IMR-90 (cell line): ENCODE measurements at regions not wholly inside any gene's neighbourhood (a gene's known extent, or its start where the extent isn't known, plus 50 kb on each side); places are given as distances from the start of the nearest gene placed in this dataset.

Source experiments
- ATAC-seq: fragments of 200-7000 bp; cut with Tn5 transposase; 2 replicates; pipeline ENCODE4 v1.9.1; 2020; ENCODE audit warnings: low read depth, mild to moderate bottlenecking, moderate library complexity
- BruUV-seq: library from RNA; stranded (reverse); fragments of 400-500 nt; replicated peaks from 2 replicates; lab custom pipeline; 2021; lab: Mats Ljungman, UMichigan
- CTCF ChIA-PET: fragments of 300-600 bp; formaldehyde crosslinking; extraction: SDS; loops from one replicate; lab custom pipeline; 2021; ENCODE audit warnings: antibody characterized with exemption; lab: Yijun Ruan, JAX
- POLR2A ChIA-PET: fragments of 300-600 bp; sonication (Branson Sonifier 250); formaldehyde crosslinking; loops from one replicate; lab custom pipeline; 2022; ENCODE audit warnings: antibody characterized with exemption; ENCODE audit not compliant: unreplicated experiment; lab: Charles Lee
- DNase-seq: peaks from one replicate; pipeline ENCODE4 v3.0.0; 2013
- H2AFZ ChIP-seq: replicated peaks from 2 replicates; pipeline ENCODE3; 2013; ENCODE audit warnings: low read length, mild to moderate bottlenecking; ENCODE audit not compliant: poor library complexity
- H2AK5ac ChIP-seq: 2 replicates; pipeline ENCODE4 v1.6.1; 2013; ENCODE audit warnings: low read depth, low read length, inconsistent platforms
- H2AK9ac ChIP-seq: replicated peaks from 2 replicates; pipeline ENCODE3; 2013; ENCODE audit warnings: mild to moderate bottlenecking, low read depth, low read length, moderate library complexity; ENCODE audit not compliant: poor library complexity
- H2BK120ac ChIP-seq: 2 replicates; pipeline ENCODE4 v1.6.1; 2013; ENCODE audit warnings: low read depth, low read length, inconsistent platforms
- H2BK15ac ChIP-seq: 3 replicates; pipeline ENCODE4 v1.6.1; 2013; ENCODE audit warnings: low read depth, low read length, inconsistent platforms
- H2BK20ac ChIP-seq: 2 replicates; pipeline ENCODE4 v1.6.1; 2013; ENCODE audit warnings: low read depth, mild to moderate bottlenecking, inconsistent platforms, low read length, moderate library complexity
- H2BK5ac ChIP-seq: 2 replicates; pipeline ENCODE4 v1.6.1; 2013; ENCODE audit warnings: mild to moderate bottlenecking, low read depth, low read length, inconsistent platforms; ENCODE audit not compliant: poor library complexity, severe bottlenecking
- H3K14ac ChIP-seq: replicated peaks from 2 replicates; pipeline ENCODE4 v1.6.1; 2013; ENCODE audit warnings: low read depth, low read length, inconsistent platforms
- H3K18ac ChIP-seq: 2 replicates; pipeline ENCODE4 v1.6.1; 2013; ENCODE audit warnings: low read depth, low read length, control low read depth
- H3K23ac ChIP-seq: 2 replicates; pipeline ENCODE4 v1.6.1; 2013; ENCODE audit warnings: low read depth, low read length, inconsistent platforms
- H3K27ac ChIP-seq: 2 replicates; pipeline ENCODE4 v1.5.1; 2013; ENCODE audit warnings: mild to moderate bottlenecking, control low read depth, low read length; ENCODE audit not compliant: insufficient read depth
- H3K27me3 ChIP-seq: 2 replicates; pipeline ENCODE4 v1.6.1; 2013; ENCODE audit warnings: low read length; ENCODE audit not compliant: control insufficient read depth, insufficient read depth
- H3K36me3 ChIP-seq: 2 replicates; pipeline ENCODE4 v1.6.1; 2013; ENCODE audit warnings: low read length, mixed read lengths; ENCODE audit not compliant: control insufficient read depth, insufficient read depth
- H3K4ac ChIP-seq: 2 replicates; pipeline ENCODE4 v1.6.1; 2013; ENCODE audit warnings: low read depth, low read length, inconsistent platforms
- H3K4me1 ChIP-seq: 2 replicates; pipeline ENCODE4 v1.6.1; 2013; ENCODE audit warnings: low read length, mixed read lengths; ENCODE audit not compliant: control insufficient read depth, insufficient read depth
- H3K4me2 ChIP-seq: 2 replicates; pipeline ENCODE4 v1.6.1; 2013; ENCODE audit warnings: low read depth, mild to moderate bottlenecking, control low read depth, low read length, moderate library complexity
- H3K4me3 ChIP-seq: 2 replicates; pipeline ENCODE4 v1.5.1; 2013; ENCODE audit warnings: low read depth, mild to moderate bottlenecking, control low read depth, low read length, moderate library complexity; ENCODE audit not compliant: insufficient read depth
- H3K56ac ChIP-seq: 2 replicates; pipeline ENCODE4 v1.6.1; 2013; ENCODE audit warnings: low read length, inconsistent platforms; ENCODE audit not compliant: insufficient read depth; ENCODE audit errors: extremely low read depth
- H3K79me1 ChIP-seq, 2 experiments: 2 replicates each; pipeline ENCODE4 v1.6.1; 2013; ENCODE audit warnings: low read length in 2 of 2, inconsistent platforms in 1 of 2, low read depth in 1 of 2
- H3K9ac ChIP-seq: 2 replicates; pipeline ENCODE4 v1.6.1; 2013; ENCODE audit warnings: low read depth, low read length, control low read depth
- H3K9me1 ChIP-seq: 2 replicates; pipeline ENCODE4 v1.6.1; 2013; ENCODE audit warnings: low read length, inconsistent platforms; ENCODE audit not compliant: insufficient read depth
- H3K9me3 ChIP-seq: 2 replicates; pipeline ENCODE4 v1.6.1; 2013; ENCODE audit warnings: low read length; ENCODE audit not compliant: control insufficient read depth, insufficient read depth
- H4K20me1 ChIP-seq: 2 replicates; pipeline ENCODE4 v1.6.1; 2013; ENCODE audit warnings: low read length, inconsistent platforms; ENCODE audit not compliant: insufficient read depth
- H4K5ac ChIP-seq: 2 replicates; pipeline ENCODE4 v1.6.1; 2013; ENCODE audit warnings: mild to moderate bottlenecking, low read depth, low read length, control low read depth
- H4K8ac ChIP-seq, 2 experiments: 2 replicates each; pipeline ENCODE4 v1.6.1; 2013; ENCODE audit warnings: low read depth in 2 of 2, low read length in 2 of 2, control low read depth in 1 of 2, inconsistent platforms in 1 of 2
- H4K91ac ChIP-seq: 2 replicates; pipeline ENCODE4 v1.6.1; 2013; ENCODE audit warnings: low read depth, low read length, inconsistent platforms; ENCODE audit not compliant: insufficient read depth
- BHLHE40 ChIP-seq: fragments of 150-350 bp; IDR thresholded peaks from 2 replicates; pipeline ENCODE4 v1.6.1; 2016; ENCODE audit warnings: mild to moderate bottlenecking, low read depth, low read length
- CEBPB ChIP-seq: IDR thresholded peaks from 2 replicates; pipeline ENCODE4 v1.6.1; 2012; ENCODE audit warnings: low read depth, low read length, improper control_type of control experiment
- CHD1 ChIP-seq: IDR thresholded peaks from 2 replicates; pipeline ENCODE4 v1.6.1; 2012; ENCODE audit warnings: low read depth, low read length, improper control_type of control experiment
- FOS ChIP-seq: fragments of 150-350 bp; IDR thresholded peaks from 2 replicates; pipeline ENCODE4 v1.6.1; 2016; ENCODE audit warnings: low read depth, low read length
- MAFK ChIP-seq: IDR thresholded peaks from 2 replicates; pipeline ENCODE4 v1.6.1; 2012; ENCODE audit warnings: low read depth, low read length, improper control_type of control experiment
- MAZ ChIP-seq: IDR thresholded peaks from 2 replicates; pipeline ENCODE4 v1.6.1; 2012; ENCODE audit warnings: low read depth, mild to moderate bottlenecking, low read length, improper control_type of control experiment, moderate library complexity, borderline replicate concordance
- MXI1 ChIP-seq: IDR thresholded peaks from 2 replicates; pipeline ENCODE4 v1.6.1; 2012; ENCODE audit warnings: low read depth, mild to moderate bottlenecking, low read length, moderate library complexity, borderline replicate concordance
- NFE2L2 ChIP-seq: fragments of 150-350 bp; IDR thresholded peaks from 2 replicates; pipeline ENCODE4 v1.6.1; 2016; ENCODE audit warnings: low read depth, mild to moderate bottlenecking, low read length
- POLR2A ChIP-seq: IDR thresholded peaks from 2 replicates; pipeline ENCODE4 v1.6.1; 2012; ENCODE audit warnings: mild to moderate bottlenecking, low read depth, low read length
- RAD21 ChIP-seq: IDR thresholded peaks from 2 replicates; pipeline ENCODE4 v1.6.1; 2012; ENCODE audit warnings: low read length, improper control_type of control experiment
- RCOR1 ChIP-seq: IDR thresholded peaks from 2 replicates; pipeline ENCODE4 v1.6.1; 2012; ENCODE audit warnings: mild to moderate bottlenecking, low read length, improper control_type of control experiment; ENCODE audit not compliant: insufficient replicate concordance
- SMC3 ChIP-seq: fragments of 150-350 bp; IDR thresholded peaks from 2 replicates; pipeline ENCODE4 v1.6.1; 2016; ENCODE audit warnings: low read depth, mild to moderate bottlenecking, antibody characterized with exemption, low read length, moderate library complexity
- WGBS, 2 experiments: methylation state at CpG; one replicate each; pipeline versions ENCODE4 v1.1.5 to v1.1.7; 2013; ENCODE audit warnings: missing lambda C conversion rate in 2 of 2; ENCODE audit not compliant: insufficient read length in 1 of 2; ENCODE audit errors: extremely low coverage in 2 of 2; 5-methylcytosine and 5-hydroxymethylcytosine counted together
- dilution Hi-C: fragments of 300-500 bp; cut with HindIII; formaldehyde crosslinking; loops from one replicate; pipeline ENCODE4 v1.14.3; 2018; ENCODE audit warnings: low sequenced_read_pairs; ENCODE audit not compliant: unreplicated experiment
- in situ Hi-C: fragments of 300-500 bp; cut with MboI; formaldehyde crosslinking; loops from 3 replicates; pipeline ENCODE4 v1.14.3; 2019; ENCODE audit warnings: low sequenced_read_pairs, inconsistent platforms, mixed read lengths
- intact Hi-C: fragments of 100-400 bp; cut with micrococcal nuclease; formaldehyde crosslinking; loops from 2 replicates; pipeline ENCODE4 v1.10.0; 2022
- TF ChIP-seq, protein P1 (sequence below): fragments of 150-350 bp; IDR thresholded peaks from 2 replicates; pipeline ENCODE4 v1.6.1; 2016; ENCODE audit warnings: low read depth, mild to moderate bottlenecking, low read length, moderate library complexity, borderline replicate concordance
- TF ChIP-seq, protein P2 (sequence below): conservative IDR thresholded peaks from 2 replicates; pipeline ENCODE4 v1.5.1; 2012; ENCODE audit warnings: mild to moderate bottlenecking, low read depth, low read length, improper control_type of control experiment
- TF ChIP-seq, protein P3 (sequence below): fragments of 150-350 bp; IDR thresholded peaks from 2 replicates; pipeline ENCODE4 v1.6.1; 2017; ENCODE audit warnings: mild to moderate bottlenecking, antibody characterized with exemption, low read length, low read depth

DNA sequence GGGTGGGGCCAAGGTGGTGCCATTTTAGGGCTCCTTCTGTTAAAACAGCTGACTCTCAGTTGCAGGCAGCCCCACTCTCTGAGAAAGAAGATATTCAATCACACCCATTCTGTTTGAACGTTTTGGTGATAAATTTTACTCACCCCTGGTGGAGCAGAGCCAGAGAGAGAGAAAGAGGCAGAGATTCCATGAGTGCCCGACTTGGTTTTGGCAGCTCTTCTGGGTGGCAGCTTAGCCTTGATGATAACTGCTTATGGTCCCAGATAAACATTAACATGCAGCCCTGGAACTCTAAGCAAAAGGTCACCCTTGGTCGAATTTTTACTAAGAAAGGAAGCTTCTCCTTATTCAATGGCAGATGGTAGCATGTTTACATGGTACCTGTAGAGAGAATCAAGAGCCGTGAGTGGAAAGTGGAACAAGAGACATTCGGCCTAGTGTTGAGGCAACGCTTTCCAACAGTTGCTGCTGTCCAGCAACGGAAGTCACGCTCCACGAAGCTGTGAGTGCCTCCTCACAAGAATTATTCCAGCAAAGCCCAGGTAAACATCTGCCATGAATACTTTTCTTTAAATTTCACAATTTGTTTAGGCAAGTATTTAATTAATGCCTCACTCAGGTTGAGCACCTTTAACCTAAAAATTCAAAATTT, 530.6 kb upstream of the ROBO2 start:
- WGBS, 2 experiments = 33% methylated on average over 1 of the region's 9 CpGs; no CpG with 5 or more reads in 1 of the 2 experiments
- Histone ChIP-seq H3K23ac (no peak overlapping the region), H3K14ac (no peak overlapping the region), H2BK15ac (no peak overlapping the region), H2BK5ac (no peak overlapping the region), H3K56ac (no peak overlapping the region), H4K91ac (no peak overlapping the region), H3K27ac (no peak overlapping the region), H2AFZ (no peak overlapping the region), H2AK5ac (no peak overlapping the region), H2AK9ac (no peak overlapping the region), H3K9ac (no peak overlapping the region), H3K36me3 (no peaks in the 10 kb centered on the region), H3K9me1 (no peaks in the 10 kb centered on the region), H3K9me3 (no peaks in the 10 kb centered on the region), H3K4me2 (no peak overlapping the region), H3K18ac (no peak overlapping the region), H3K4me1 (no peaks in the 10 kb centered on the region; the same call in 1 of the 2 replicates), H2BK20ac (no peak overlapping the region), H3K4ac (no peak overlapping the region), H2BK120ac (no peak overlapping the region), H3K27me3 (no peaks in the 10 kb centered on the region), H4K5ac (no peak overlapping the region), H3K79me1 (no peaks in the 10 kb centered on the region), H4K20me1 (no peaks in the 10 kb centered on the region), H4K8ac (no peak overlapping the region), H3K4me3 (no peak overlapping the region)
- no peak; the same call in 1 of the 2 replicates for ATAC-seq
- in situ Hi-C loops = no loop called here
- no peak for DNase-seq
- CTCF ChIA-PET = interaction anchor here (0.6 kb wide), 1 partner anchor 51 kb away, joined by 4 read pairs; no protein-coding TSS in a partner anchor
- POLR2A ChIA-PET = no interaction called here
- TF ChIP-seq RAD21 (no peak), FOS (no peak), NFE2L2 (no peak), BHLHE40 (no peak), CHD1 (no peak), SMC3 (no peak), POLR2A (no peak), RCOR1 (no peak), CEBPB (no peak), MAFK (no peak), MAZ (no peak), MXI1 (no peak)
- TF ChIP-seq, protein P1, sequence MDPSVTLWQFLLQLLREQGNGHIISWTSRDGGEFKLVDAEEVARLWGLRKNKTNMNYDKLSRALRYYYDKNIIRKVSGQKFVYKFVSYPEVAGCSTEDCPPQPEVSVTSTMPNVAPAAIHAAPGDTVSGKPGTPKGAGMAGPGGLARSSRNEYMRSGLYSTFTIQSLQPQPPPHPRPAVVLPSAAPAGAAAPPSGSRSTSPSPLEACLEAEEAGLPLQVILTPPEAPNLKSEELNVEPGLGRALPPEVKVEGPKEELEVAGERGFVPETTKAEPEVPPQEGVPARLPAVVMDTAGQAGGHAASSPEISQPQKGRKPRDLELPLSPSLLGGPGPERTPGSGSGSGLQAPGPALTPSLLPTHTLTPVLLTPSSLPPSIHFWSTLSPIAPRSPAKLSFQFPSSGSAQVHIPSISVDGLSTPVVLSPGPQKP = no peak
- TF ChIP-seq, protein P2, sequence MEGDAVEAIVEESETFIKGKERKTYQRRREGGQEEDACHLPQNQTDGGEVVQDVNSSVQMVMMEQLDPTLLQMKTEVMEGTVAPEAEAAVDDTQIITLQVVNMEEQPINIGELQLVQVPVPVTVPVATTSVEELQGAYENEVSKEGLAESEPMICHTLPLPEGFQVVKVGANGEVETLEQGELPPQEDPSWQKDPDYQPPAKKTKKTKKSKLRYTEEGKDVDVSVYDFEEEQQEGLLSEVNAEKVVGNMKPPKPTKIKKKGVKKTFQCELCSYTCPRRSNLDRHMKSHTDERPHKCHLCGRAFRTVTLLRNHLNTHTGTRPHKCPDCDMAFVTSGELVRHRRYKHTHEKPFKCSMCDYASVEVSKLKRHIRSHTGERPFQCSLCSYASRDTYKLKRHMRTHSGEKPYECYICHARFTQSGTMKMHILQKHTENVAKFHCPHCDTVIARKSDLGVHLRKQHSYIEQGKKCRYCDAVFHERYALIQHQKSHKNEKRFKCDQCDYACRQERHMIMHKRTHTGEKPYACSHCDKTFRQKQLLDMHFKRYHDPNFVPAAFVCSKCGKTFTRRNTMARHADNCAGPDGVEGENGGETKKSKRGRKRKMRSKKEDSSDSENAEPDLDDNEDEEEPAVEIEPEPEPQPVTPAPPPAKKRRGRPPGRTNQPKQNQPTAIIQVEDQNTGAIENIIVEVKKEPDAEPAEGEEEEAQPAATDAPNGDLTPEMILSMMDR = no peak
- TF ChIP-seq, protein P3, sequence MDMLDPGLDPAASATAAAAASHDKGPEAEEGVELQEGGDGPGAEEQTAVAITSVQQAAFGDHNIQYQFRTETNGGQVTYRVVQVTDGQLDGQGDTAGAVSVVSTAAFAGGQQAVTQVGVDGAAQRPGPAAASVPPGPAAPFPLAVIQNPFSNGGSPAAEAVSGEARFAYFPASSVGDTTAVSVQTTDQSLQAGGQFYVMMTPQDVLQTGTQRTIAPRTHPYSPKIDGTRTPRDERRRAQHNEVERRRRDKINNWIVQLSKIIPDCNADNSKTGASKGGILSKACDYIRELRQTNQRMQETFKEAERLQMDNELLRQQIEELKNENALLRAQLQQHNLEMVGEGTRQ = no peak
- BruUV-seq = no TSS peak
- intact Hi-C loops = no loop called here
- dilution Hi-C loops = no loop called here
